ENCODE measurements at regions not wholly inside any gene's neighbourhood (a gene's known extent, or its start where the extent isn't known, plus 50 kb on each side); places are given as distances from the start of the nearest gene placed in this dataset.
"Not testable (repeated sequence)": the region's sequence is repeated elsewhere in the genome, so short reads cannot be mapped to it uniquely, and the experiment has no call there.

DNA sequence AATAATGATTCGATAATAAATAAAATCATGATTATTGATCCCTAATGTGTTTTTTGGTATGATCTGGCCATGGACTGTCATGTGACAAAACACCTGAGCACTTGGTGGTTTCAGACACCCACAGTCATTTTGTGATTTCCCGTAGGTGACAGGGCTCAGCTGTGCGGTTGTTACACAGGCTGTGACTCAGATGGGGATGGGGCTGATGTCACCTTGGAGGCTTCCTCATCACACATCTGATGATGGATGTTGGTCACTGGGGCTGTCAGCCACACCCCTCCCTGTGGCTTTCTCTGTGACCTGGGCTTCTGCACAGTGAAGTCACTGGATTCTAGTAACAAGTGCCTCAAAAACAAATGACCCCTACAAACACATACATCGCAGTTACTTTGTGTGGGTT lies 995.1 kb downstream of the BRD1 start:
- peak; percentile 1 for DNase-seq (ENCODE audit: low read depth)

DNA sequence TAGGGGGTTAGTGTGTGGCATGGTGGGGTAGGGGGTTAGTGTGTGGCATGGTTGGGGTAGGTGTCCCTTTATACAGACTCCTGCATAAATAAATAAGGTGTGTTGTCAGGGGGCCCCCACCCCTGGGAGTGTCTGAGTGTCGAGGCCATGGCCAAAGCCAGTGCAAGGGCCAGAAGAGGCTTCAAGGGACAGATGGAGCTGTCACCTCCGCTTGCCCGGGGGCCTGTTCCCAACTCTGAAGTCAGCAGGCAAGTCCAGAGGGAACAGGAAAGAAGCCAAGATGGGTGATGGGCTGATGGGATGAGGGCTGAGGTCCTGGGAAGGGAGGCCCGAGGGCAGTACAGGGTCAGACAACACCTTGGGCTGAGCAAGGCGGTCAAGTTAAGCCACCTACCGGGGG lies 997.8 kb downstream of the BRD1 start:
- no peak for DNase-seq (ENCODE audit: low read depth)

DNA sequence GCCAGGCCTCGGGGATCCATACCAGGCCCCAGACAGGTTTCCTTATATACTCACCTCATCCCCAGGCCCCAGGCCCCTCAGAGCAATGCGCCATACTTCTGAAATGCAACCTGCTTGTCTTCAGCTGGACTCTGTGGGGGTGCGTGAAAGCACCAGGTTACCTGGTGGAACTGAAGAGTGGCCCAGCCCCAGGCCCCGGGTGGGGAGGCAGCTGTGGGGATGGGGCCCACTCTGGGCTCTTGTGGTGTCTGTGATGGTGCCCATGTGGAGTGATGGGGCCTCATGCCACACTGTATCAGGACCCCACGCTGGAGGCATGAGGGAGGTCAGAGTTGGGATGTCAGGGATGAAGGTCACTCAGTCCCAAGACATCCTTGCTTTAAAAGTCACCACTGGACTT lies 999.0 kb downstream of the BRD1 start:
- DNase-seq (ENCODE audit: low read depth): no peak

DNA sequence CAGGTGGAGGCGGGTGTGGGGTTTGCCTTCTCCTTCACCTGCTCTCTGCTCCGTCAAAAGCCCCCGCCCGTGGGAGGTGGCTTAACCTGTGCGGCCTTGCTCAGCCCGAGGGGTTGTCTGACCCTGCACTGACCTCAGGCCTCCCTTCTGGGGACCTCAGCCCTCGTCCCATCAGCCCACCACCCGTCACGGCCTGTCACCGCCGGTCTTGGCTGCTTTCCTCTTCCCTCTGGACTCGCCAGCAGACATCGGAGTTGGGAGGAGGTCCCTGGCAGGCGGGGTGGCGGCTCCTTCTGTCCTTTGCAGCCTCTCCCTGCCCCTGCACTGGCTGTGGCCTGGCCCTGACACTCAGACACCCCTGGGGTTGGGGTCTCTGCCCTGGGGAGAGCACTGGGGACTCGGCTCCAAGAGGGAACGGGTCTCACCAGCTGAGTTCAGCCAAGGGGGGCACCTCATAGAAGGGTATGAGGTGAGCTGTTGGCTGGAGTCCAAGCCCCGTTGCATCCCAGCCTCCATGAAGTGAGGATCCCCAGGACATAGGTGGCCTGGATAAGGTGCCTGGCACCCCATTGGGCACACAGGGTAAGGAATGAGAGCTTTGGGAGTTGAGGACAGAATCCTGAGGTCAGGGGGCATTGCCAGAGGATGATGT lies 999.6 kb downstream of the BRD1 start:
- no peak for DNase-seq (ENCODE audit: low read depth)

DNA sequence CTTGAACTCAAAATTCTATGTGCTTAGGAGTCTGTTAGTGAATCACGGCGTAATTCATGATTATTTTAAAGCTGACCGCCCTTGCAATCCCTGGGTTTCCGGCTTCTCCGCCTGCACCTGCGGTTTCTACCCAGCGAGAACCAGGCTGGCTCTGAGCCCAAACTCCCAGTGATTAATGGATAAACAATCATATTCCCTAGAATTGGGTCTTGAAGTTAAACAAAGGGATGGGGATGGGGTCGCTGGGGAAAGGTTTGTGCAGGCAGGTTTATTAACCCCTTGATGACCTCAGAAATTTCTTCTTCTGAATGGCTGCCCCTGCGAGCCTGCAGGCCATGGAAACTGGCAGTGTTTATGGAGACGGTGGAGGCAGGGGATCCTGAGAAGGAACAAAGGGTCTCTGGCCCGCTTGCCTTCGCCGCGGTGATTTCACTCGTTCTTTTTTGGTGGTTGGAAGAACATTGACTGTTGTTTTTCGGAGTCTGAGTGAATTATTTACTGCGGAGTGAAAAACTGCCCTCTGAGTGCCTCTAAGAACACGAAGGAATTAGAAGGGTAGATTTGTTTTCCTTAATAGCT lies 1000.3 kb downstream of the BRD1 start:
- DNase-seq (ENCODE audit: low read depth): no peak

DNA sequence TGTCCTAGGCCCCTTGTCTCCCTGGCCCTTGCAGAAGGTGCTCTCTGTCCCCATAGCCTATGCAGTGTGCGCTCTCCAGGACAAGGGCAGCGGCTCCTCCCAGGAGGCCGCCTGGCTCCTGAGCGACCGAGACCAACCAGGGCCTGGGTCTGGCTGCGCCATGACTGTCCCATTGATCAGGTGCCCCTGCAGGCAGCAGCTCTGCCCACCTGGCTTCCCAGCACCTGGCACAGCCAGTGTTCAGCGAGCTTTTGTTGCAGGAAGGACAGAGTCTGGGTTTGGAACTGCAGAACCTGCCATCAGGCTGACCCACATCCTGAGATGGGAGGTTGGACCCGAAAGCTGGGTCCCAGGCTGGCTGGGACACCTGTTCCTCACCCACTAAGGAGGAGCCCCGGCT lies 1001.1 kb downstream of the BRD1 start:
- no peak for DNase-seq (ENCODE audit: low read depth)

DNA sequence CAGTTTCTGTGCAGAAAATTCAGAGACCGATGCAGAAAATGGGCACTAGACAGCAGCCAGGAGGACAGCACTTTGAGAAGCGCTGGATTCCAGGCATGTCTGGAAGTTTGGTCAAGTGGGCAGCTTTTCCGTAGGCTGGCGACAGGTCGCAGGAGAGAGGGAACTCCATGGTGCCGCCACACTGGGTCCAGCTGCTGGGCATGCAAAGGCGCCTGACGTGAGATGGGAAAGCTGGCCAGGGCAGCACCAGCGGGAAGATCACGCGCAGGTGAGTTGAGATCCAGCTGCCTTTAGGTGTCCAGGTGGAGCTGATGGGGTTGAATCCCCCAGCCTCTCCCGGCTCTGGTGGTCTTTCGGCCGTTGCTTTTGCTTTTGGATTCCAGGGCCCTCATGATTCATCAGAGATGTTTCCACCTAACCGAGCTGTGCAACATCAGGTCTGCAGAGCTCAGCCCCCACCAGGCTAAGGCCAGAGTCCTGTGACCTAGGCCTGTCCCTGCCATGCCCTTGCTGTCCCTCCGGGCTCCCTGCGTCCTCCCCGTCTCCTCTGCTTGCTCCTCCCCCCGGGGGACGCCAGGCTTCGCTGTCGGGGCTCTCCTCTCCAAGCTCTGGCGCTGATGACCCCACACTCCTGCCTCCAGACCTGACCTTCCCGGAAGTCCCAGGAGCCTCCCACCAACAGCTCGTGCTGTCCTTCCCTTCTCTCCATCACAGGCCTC lies 1001.7 kb downstream of the BRD1 start:
- no peak for DNase-seq (ENCODE audit: low read depth)

DNA sequence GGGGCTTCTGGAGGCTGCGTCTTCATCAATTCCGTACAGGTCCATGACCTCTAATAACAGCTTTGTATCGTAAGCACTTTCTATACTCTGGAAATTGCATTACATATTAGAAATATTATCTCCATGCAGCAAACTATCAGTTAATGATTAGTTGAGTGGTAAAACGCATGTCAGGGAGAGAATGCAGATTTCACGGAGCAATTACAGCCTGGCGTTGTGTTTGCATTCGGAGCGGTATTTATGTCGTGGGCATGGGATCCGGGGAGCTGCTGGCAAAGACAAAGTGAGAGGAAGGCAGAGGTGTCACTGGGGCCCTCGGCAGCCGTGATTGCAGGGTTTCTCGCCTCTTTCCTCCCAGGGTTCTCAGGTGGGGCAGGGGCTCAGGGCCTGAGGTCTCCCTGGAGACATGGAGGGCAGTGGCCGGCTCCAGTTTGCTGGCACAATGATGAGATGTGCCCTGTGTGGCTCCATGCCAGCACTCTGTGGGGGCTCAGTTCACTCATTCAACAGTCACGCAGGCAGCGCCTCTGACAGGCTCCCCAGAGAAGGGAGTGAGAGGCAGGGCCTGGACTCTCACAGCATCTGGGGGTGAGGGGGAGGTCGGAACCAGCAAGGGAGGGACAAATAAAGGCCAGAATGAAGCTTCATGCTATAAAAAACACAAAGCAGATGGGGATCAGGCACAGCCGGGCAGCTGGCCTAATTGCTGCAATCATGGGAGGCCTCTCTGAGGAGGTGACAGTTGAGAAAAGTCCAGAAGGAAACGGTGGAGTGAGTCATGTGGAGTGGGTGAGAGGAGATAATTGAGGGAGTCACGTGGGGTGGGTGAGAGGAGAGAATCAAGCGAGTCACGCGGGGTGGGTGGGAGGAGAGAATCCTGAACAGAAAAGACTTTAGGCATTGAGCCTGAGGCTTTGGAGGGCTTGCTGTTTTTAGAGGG lies 1002.7 kb downstream of the BRD1 start:
- no peak for DNase-seq (ENCODE audit: low read depth)

DNA sequence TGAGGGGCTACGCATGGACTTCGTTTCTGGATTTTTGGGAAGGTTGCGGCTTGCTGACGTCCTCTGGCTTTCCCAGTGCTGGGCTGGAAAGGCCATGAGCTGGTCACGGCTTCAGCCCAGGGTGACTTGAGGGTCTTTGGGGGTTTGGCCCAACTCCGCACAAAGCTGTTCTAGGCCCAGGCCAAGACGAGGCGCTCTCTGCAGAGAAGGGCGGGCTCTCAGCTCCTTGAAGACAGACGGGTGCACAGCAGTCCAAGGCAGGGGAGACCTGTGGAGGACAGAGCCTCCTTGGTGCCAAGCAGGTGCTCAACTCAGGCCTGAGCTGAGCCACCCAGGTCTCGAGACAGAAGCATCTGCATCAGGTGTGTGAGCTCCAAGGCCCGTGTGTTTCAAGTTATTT lies 1003.7 kb downstream of the BRD1 start:
- no peak for DNase-seq (ENCODE audit: low read depth)

DNA sequence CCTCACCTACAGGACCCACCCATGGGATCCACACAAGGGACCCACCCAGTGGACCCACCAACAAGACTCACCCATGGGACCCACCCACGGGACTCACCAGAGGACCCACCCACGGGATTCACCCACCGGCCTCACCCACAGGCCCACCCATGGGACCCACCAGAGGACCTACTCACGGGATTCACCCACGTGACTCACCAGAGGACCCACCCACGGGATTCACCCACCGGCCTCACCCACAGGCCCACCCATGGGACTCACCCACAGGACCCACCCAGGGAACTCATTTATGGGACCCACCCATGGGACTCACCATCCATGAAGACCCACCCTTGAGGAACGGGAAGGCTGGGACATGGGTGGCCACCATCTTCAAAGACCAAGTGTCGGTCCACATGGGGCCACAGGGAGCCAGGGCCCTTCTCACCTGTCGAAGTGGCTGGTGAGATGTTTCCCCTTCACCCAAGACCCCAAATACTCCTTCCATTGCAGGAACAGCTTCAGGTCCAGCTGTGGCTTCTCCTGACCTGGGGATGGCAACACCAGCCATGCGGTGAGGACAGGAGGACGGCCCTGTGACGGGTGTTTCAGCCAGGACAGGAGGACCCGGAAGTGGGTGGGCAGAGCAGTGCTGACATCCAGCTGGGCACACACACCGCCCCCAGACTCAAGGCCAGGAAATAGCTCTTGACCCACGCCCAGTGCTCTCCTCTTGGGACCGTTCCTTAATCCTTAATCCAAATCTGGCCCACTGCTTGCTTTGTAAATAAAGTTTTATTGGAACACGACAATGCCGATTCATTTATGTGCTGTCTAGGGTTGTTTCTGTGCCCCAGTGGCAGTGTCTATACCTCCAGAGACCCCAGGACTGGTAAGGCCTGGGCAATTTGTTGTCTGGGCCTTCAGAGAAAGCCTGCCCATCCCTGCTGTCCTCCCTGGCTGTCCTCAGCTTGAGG lies 1005.1 kb downstream of the BRD1 start:
- DNase-seq (ENCODE audit: low read depth): no peak

DNA sequence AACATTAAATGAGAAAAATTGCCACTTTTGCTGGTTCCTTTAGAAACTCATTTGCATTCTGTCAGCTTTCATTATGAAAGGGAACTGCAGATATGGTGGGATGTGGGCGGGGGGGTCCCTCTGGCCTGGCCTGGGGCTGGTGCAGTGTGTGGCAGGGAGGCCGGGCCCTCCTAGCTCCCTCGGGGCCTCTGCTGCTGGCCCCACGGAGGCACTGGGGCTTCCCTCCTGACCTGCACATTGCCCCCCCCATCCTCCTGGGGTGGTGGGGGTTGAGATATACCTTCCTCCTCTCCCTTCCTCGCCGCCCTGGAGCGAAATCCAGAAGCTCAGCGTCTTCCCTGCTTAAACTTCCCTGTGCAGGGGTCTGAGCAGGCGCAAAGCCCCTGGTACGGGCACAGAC lies 1005.9 kb downstream of the BRD1 start:
- DNase-seq (ENCODE audit: low read depth): no peak

DNA sequence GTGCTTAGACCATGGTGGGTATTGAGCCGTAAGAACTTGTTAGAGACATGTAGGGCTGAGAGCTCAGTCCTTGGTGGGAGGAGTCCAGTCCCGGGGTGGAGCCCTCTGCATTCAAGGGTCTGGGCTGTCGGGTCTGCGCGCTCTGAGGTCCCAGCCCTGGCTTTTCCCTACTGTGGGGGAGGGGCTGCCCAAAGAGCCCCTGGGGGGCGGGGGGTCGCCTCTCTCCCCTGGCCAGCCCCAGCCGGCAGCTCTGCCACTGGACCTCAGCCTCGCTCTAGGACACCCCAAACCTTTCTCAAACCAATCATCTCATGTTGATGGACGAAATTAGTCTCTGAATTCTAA lies 1006.4 kb downstream of the BRD1 start:
- no peak for DNase-seq (ENCODE audit: low read depth)

DNA sequence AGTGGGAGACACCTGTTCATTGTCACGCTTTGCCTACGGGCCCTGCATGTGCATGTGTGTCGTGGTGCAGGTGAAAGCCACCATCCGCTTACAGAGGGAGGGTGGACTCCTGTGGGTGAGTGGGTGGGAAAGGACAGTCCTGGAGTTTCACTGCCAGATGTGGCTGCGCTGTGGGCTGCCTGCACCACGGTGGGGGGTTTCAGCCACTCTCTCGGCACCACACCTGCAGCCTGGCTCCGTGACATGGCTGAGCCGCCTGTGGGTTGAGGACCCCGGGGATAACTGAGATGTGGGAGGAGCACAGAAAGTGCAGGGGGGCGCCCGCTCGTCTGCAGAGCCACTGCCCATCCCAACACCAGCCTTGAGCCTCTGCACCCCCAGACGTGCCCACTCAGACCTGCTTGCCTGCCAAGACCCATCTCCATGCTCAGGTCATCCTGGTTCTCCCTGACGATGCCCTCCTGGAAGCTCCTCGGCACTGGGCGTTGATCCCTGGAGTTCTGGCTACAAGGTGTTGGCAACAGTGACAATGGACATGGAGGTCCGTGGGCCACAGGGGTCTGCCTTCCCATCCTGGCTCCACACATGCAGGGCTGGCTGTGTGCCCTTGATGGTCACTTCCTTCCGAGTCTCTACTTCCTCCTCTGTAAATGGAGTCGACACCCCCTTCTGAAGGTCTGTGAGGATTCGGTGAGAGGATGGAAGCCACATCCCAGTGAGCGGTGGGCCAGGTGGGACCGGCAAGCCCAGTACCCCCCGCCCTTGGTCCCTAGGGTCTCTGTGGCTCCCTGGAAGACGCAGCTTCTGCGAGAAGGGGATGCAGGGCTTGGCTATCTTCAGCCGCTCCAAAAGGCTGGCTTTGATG lies 1007.0 kb downstream of the BRD1 start:
- no peak for DNase-seq (ENCODE audit: low read depth)

DNA sequence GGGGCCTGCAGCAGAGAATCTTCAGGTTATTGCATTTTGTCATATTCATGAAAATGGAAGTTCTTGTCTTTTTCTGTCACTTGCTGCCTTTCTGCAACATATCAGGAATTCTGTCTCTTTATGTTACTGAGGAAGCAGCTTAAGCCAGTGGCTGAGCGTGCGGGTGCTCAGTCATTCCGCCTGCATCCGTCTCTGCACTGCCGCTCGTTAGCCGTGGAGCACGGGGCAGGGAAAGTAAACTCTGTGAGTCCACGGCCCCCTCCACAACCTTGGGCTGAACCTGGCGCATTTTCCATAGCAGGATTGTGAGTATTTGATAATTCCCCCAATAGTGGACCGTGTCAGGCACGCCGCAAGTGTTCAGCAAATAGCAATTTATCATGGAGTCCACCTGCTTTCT lies 1007.7 kb downstream of the BRD1 start:
- no peak for DNase-seq (ENCODE audit: low read depth)

DNA sequence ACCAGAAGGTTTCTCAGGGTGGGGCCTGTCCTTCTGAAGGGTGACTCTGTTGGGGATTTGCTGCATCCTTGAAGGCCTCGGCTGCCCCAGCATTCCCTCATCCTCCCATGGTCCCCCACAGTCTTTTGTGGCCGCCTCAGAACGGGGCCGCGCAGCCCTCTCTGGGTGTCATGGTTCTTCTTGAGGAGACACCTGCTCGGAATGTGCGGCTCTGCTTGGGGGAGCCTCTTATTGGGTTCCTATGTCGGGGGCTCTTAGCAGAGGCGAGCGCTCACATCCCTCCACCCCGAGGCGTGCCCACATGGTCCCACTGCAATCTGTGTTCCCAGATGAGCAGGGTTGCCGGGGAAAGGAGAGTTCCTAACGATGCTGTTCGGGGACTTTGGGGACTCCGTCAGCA lies 1008.4 kb downstream of the BRD1 start:
- DNase-seq (ENCODE audit: low read depth): no peak

DNA sequence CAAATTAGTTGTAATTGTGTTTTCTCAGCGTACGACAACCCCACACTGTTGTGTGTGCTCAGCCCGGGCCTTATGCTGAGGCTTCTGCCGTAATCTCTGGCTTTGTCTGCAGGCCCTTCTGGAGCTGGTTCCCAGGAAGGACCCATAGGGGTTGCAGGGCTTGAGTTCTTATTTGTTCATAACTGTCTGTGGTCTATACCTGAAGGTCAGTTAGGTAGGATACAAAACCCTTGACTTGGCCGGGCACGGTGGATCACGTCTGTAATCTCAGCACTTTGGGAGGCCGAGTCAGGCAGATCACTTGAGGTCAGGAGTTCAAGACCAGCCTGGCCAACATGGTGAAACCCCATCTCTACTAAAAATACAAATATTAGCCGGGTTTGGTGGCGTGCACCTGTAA lies 1010.2 kb downstream of the BRD1 start:
- DNase-seq (ENCODE audit: low read depth): not testable (repeated sequence)

DNA sequence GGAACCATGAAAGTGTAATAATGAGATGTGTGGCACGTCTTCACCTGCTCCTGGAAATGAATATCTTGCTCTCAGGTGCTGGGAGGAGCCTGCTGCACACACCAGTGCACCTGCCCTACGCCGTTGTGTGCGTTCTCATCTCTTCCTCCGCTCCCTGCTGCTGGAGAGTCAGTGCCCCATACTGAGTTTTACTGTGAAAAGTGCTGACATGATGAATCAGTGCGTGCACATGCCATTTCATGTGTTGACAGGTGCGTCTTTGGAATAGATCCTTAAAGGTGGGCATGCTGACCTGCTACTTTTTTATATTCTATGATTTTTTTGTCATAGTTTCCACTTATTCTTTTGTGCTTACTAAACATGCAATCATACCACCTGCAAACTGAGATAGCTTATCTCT lies 1015.8 kb downstream of the BRD1 start:
- DNase-seq (ENCODE audit: low read depth): no peak

DNA sequence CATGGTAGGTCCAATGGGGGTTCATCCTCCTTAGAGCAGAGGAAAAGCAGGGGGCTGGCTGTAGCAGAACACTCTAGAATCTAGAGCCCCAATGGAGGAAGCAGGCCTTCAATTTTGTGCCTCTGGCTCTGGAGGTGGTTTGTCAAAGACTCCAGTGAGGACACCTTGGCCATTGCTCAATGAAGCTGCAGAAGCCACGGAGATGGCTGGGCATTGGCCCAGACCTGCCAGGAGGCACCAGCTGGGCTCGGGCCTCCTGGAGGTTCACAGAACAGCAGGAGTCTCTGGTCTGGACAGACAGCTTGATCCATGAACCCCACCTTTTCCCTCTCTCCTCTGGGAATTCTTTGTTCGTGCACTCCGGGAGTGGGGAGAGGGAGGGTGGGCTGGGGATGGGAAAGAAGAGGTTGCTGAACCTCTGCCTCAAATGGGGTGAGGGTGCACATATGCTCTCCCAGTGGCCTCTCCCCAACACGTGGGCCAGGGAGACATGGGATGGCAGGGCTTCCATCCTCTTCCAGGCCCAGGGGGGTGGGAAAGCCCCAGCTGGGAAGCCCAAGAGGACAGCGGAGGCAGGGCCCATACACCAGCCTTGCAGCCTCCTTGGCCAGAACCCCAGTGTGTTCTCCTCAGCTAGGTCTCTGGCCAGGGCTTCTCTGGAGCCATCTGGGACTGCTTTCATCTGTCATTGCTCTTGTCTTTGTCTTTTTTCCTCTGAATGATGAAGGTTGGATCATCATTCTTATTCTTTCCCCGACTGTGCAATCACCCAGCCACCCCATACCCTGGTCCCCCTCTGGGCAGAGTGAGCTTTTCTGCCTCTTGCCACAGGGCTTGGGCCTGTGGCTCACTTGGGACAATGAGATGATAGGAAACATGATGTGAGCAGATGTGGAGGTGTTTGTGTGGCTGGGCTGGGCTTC lies 1019.4 kb downstream of the BRD1 start:
- DNase-seq (ENCODE audit: low read depth): no peak

DNA sequence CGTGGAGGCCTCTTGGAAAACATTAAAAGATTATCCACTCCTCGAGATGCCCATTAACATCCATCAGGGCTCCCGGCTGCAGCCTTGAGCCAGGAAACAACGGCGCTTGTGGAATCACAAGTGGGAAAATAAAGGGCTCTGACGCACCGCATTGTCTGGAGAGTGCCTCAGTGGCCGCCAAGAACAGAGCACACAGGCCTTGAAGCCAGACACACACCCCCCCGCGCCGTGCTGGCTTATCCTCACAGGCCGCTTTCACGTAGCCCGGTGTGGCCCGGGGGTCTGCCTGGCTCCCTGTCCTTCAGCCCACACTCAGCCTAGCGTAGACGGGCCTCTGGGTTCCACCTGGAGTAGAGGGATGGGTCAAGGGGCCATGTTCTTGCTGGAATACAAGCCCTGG lies 1020.5 kb downstream of the BRD1 start:
- DNase-seq (ENCODE audit: low read depth): no peak

Measured in stimulated activated CD8-positive, alpha-beta memory T cell treated with anti-CD3 and anti-CD28 coated beads, Interleukin-12 subunit alpha, Interleukin-12 subunit beta, amount 100 ng/mL, for 1 hour (primary cell).